Urinary bladder (tissue), 3 donors: ENCODE measurements at regions not wholly inside any gene's neighbourhood (a gene's known extent, or its start where the extent isn't known, plus 50 kb on each side); places are given as distances from the start of the nearest gene placed in this dataset.

Experiments used
- DNase-seq: peaks from one replicate; pipeline ENCODE4 v3.0.0-alpha.2; 2015; ENCODE audit errors: extremely low spot score
- H3K27ac ChIP-seq: one replicate; pipeline ENCODE4 v1.5.1; 2013; ENCODE audit warnings: low read depth, mild to moderate bottlenecking, moderate library complexity
- H3K36me3 ChIP-seq: one replicate; pipeline ENCODE4 v1.6.1; 2013; ENCODE audit warnings: mild to moderate bottlenecking, moderate library complexity; ENCODE audit not compliant: insufficient read depth
- H3K4me1 ChIP-seq: one replicate; pipeline ENCODE4 v1.6.1; 2013; ENCODE audit warnings: mild to moderate bottlenecking, moderate library complexity; ENCODE audit not compliant: insufficient read depth
- H3K4me3 ChIP-seq: one replicate; pipeline ENCODE4 v1.5.1; 2013; ENCODE audit warnings: low read depth, low read length
- WGBS: extraction: QIAGEN DNeasy Blood & Tissue Kit; methylation state at CpG from one replicate; pipeline ENCODE4 v1.1.7; 2013; 5-methylcytosine and 5-hydroxymethylcytosine counted together
- donor health status: healthy with polysubstance abuse.
- donor health status: healthy.

DNA sequence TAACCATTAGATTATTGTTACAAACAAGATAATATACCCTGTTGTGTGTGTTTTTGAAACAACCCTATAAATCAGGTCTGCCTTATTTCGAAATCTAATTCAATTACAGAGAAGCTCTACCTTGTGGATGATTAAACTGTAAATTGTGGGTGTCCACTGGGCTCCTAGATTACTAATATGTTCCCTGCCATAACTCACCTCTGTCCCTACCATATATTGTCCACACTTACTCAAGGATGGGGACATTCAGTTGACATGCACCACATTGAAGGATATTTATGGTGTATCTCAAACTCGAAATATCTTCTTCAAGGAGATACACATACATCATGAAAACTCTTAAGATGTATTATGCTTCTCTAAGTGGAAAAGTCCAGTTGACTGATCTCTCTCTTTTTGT, 617.6 kb upstream of the EEF2KMT start:
- Histone ChIP-seq H3K36me3 (no peaks in the 10 kb centered on the region), H3K4me1 (no peaks in the 10 kb centered on the region), H3K4me3 (no peak overlapping the region), H3K27ac (no peak overlapping the region)
- 63% methylated on average over 2 of the region's 2 CpGs for WGBS
- no peak for DNase-seq

DNA sequence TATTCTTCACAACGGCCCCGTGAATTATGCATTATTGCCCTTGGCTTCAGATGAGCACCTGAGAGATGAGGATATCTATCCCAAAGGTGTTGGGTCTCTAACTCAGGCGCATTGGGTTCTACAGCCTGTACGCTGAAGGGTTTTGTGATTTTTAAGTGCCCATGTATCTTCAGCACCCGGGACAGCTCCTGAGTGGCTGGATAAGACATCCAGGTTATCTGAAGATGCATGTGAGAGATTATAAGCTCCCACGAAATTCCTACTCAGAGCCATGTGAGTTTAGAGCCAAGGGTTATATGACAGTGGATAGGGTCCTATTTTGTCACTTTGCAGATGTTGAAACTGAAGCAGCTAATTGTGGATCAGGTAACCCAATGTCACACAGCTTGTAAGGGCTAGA, 612.3 kb upstream of the EEF2KMT start:
- H3K4me1 ChIP-seq: no peaks in the 10 kb centered on the region
- no peak overlapping the region for H3K27ac ChIP-seq
- 57% methylated on average over 6 of the region's 6 CpGs for WGBS
- no peak for DNase-seq
- no peaks in the 10 kb centered on the region for H3K36me3 ChIP-seq
- no peak overlapping the region for H3K4me3 ChIP-seq

DNA sequence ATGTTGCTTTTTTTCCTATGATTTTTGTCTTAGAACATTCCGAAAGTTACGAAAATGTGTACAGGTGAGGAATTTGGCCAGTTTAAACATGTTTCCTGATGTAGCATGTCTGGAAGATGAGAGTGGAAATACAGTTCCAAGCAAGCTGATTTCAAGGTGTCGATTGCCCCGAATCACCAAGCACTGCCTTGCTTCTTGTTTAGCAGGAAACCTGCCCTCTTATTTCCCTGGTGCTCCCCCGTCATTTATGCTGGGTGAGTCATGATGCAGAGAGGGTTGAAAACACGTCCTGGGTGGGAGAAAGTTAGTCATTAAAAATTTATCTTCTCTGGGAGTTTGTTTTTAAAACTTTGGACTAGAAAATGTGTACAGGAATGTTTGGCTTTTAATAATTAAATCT, 608.6 kb upstream of the EEF2KMT start:
- Histone ChIP-seq H3K36me3 (no peaks in the 10 kb centered on the region), H3K27ac (no peak overlapping the region), H3K4me1 (no peaks in the 10 kb centered on the region), H3K4me3 (no peak overlapping the region)
- no peak for DNase-seq
- 72% methylated on average over 6 of the region's 6 CpGs for WGBS

DNA sequence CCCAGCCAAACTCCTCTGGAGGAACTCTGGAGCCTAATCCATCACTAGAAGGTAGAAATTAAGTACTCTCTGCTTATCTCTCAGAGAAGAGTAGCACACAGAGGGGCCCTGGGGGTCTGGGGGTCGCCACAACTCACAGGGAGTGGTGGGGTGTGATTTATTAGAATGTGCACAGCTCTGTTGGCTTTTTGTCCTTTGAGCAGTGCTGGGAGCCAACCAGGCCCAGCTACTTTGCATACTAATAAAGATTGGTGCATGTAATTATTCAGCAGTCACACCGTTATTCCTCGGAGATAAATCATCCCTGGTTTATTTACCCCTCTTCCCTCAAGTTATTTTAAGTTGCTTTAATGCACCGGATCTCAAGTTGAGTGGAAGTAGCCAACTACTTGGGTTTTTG, 606.7 kb upstream of the EEF2KMT start:
- H3K27ac ChIP-seq: no peak overlapping the region
- no peak for DNase-seq
- H3K4me1 ChIP-seq: no peaks in the 10 kb centered on the region
- 60% methylated on average over 4 of the region's 4 CpGs for WGBS
- no peak overlapping the region for H3K4me3 ChIP-seq
- H3K36me3 ChIP-seq: no peaks in the 10 kb centered on the region

DNA sequence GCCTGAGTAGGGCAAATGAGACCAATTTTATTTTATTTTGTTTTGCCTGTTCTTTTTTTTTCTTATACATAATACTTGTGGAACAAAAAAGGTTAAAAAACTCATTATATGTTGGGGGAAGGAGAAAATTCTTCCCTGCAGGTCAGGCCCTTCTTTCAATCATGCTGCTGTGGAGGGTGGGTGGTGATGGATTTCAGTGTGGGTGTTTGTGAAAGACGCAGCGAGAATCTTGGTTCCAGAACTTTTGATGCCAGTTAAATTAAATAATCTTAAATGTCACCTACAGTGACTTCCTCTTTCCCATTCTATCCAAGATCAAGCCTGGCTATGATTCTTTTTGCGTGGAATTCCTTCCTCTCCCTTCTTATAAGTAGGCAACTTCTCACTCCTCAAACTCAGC, 595.8 kb upstream of the EEF2KMT start:
- no peak for DNase-seq
- H3K27ac ChIP-seq: no peak overlapping the region
- 88% methylated on average over 3 of the region's 3 CpGs for WGBS
- H3K4me3 ChIP-seq: no peak overlapping the region
- H3K4me1 ChIP-seq: no peaks in the 10 kb centered on the region
- H3K36me3 ChIP-seq: no peaks in the 10 kb centered on the region

DNA sequence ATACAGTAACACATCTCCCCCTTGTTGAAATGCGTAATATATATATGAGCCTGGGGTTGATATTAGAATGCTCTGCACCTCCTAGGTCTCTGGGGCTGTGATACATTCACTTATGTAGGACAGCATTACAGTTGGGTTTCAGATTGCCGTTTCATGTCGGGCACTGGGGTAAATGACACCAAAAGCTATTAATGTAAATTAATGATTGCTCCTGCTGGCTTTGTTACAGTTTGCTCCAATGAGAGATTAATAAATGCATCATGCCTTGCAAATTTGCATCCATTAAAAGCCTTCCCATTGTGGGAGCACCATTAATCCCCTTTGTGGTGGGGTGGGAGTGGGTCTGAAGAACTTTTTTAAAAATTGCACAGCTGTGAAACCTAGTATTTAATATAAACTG, 584.4 kb upstream of the EEF2KMT start:
- no peak for DNase-seq
- Histone ChIP-seq H3K36me3 (no peaks in the 10 kb centered on the region), H3K4me3 (no peak overlapping the region), H3K27ac (no peak overlapping the region), H3K4me1 (no peaks in the 10 kb centered on the region)
- 92% methylated on average over 3 of the region's 3 CpGs for WGBS

DNA sequence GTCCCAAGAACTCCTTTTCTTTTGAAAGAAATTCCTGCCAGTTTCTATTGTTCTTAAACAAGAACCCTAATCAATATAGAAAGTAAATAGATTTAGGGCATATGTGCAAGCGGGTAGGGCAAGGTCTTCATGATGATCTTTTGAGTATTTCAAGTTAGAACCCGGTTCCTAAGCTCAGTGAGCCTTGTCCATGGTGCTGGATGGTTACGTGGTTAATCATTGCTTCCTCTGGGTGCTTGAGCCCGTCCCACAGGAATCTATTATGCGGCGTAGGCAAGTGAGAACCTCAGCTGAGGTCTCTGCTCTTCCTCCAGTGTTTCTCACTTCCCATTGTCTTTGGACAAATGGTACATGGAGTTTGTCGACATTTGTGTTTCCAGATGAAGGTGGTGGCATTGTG, 580.8 kb upstream of the EEF2KMT start:
- DNase-seq: no peak
- H3K4me1 ChIP-seq: no peaks in the 10 kb centered on the region
- no peak overlapping the region for H3K4me3 ChIP-seq
- no peaks in the 10 kb centered on the region for H3K36me3 ChIP-seq
- no peak overlapping the region for H3K27ac ChIP-seq
- WGBS: 25% methylated on average over 7 of the region's 7 CpGs

DNA sequence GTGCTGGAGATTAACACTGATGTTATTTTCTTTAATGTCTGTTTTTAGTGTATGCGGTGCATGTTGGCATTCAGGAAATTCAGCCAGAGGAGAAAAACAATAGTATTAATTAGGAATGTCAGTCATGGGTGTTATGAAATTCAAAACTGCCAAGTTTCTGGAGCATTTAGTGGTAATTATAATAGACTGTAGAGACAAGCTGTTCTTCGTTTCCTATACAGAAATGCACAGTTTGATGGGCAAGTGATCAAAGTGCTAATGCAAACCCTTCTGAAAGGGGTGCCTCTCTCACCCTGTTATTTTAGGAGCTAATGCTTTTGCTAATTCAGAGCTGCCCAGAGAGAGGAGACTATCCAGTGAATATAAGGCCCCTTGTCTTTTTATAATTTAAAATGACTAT, 573.8 kb upstream of the EEF2KMT start:
- WGBS: 65% methylated on average over 2 of the region's 2 CpGs
- Histone ChIP-seq H3K27ac (no peak overlapping the region), H3K36me3 (no peaks in the 10 kb centered on the region), H3K4me1 (no peaks in the 10 kb centered on the region), H3K4me3 (no peak overlapping the region)
- DNase-seq: no peak

DNA sequence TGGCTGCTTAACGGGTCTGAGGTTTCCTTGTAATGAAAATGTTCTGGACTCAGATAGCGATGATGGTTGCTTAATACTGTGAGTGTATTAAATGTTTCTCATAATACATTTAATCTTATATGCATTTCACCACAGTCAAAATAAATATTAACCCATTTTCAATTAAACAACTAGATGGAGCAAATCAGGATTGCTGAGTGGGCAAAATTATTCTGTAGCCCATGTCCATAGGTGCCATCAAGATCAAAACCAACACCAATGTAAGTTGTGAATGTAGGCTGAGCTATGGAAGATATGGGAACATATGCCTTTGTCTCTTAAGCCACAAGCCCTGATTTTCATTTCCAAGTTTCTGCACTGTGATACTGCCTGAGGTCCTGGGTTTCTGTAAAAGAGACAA, 572.6 kb upstream of the EEF2KMT start:
- 54% methylated on average over 2 of the region's 2 CpGs for WGBS
- no peak for DNase-seq
- no peak overlapping the region for H3K4me3 ChIP-seq
- no peaks in the 10 kb centered on the region for H3K4me1 ChIP-seq
- H3K36me3 ChIP-seq: no peaks in the 10 kb centered on the region
- H3K27ac ChIP-seq: no peak overlapping the region

DNA sequence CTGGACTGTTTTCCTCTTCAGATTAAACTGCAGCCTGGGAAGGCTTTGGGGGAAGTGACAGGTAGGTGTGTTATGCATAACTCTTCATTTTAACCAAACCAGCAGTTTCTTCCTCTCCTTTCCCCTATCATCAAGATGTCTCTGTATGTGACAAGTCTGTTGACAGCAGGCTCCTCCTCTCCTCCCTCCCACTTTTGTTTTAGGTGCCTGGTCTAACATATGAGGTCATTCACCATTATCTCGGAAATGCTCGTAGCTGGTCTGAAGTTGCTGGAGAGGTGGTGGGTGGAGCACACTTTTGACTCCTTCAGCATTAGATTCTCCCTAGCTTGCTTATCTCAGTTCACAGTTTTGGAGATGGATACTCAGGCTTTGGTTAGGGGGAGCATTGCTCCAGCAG, 571.0 kb upstream of the EEF2KMT start:
- no peaks in the 10 kb centered on the region for H3K36me3 ChIP-seq
- H3K27ac ChIP-seq: no peak overlapping the region
- WGBS: 27% methylated on average over 2 of the region's 2 CpGs
- H3K4me3 ChIP-seq: no peak overlapping the region
- no peak for DNase-seq
- H3K4me1 ChIP-seq: no peaks in the 10 kb centered on the region

DNA sequence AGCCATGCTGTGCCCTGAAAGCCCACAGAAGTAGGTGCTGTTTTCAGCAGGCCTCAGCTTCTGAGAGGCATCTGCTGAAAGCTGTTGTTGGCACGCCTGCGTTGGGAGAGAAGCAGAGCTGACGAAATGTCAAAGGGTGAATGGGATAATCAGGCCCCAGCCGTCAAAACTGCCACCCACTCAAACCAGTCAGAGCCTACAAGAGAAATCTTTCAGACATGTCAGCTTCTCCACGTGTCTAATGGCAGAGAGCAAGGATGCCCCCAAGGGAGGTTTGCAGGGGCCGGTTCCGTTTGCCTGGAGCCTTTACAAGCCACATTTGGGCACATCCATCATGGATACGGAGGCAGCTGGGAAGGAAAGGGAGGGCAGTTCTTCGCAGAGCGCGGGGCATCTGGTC, 568.2 kb upstream of the EEF2KMT start:
- no peaks in the 10 kb centered on the region for H3K36me3 ChIP-seq
- WGBS: 62% methylated on average over 11 of the region's 11 CpGs
- DNase-seq: no peak
- H3K27ac ChIP-seq: no peak overlapping the region
- H3K4me3 ChIP-seq: no peak overlapping the region
- H3K4me1 ChIP-seq: no peaks in the 10 kb centered on the region

DNA sequence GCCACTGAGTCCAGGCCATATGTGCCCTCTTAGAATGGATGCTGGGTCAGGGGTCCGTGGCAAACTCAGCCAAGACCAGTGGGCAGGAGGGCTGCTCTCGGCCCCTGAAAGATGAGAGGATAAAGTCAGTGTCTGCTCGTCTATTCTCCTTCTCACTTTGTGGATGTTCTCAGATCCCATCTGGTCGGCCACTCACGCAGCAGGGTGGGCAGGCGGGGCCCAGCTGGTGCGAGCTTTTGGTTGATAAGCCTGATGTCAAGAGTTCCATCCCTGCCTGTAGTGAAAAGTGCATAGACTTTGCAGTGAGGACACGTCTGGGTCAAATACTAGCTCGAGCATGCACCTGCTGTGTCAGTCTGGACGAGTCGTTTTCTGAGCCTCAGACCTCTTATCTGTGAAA, 556.2 kb upstream of the EEF2KMT start:
- H3K27ac ChIP-seq: no peak overlapping the region
- no peak for DNase-seq
- H3K36me3 ChIP-seq: no peaks in the 10 kb centered on the region
- H3K4me1 ChIP-seq: peaks cover 2% of the 10 kb centered on the region
- WGBS: 58% methylated on average over 11 of the region's 11 CpGs
- H3K4me3 ChIP-seq: no peak overlapping the region

DNA sequence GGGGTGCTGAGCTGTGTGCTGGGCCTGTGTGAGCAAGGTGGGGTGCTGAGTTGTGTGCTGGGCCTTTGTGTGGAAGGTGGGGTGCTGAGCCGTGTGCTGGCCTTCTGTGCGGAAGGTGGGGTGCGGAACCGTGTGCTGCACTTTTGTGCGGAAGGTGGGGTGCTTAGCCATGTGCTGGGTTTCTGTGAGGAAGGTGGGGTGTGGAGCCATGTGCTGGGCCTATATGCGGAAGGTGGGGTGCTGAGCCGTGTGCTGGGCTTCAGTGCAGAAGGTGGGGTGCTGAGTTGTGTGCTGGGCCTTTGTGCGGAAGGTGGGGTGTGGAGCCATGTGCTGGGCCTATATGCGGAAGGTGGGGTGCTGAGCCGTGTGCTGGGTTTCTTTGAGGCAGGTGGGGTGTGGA, 555.4 kb upstream of the EEF2KMT start:
- no peak overlapping the region for H3K4me3 ChIP-seq
- no peaks in the 10 kb centered on the region for H3K36me3 ChIP-seq
- no peak for DNase-seq
- peaks cover 2% of the 10 kb centered on the region for H3K4me1 ChIP-seq
- H3K27ac ChIP-seq: no peak overlapping the region
- 89% methylated on average over 10 of the region's 10 CpGs for WGBS

DNA sequence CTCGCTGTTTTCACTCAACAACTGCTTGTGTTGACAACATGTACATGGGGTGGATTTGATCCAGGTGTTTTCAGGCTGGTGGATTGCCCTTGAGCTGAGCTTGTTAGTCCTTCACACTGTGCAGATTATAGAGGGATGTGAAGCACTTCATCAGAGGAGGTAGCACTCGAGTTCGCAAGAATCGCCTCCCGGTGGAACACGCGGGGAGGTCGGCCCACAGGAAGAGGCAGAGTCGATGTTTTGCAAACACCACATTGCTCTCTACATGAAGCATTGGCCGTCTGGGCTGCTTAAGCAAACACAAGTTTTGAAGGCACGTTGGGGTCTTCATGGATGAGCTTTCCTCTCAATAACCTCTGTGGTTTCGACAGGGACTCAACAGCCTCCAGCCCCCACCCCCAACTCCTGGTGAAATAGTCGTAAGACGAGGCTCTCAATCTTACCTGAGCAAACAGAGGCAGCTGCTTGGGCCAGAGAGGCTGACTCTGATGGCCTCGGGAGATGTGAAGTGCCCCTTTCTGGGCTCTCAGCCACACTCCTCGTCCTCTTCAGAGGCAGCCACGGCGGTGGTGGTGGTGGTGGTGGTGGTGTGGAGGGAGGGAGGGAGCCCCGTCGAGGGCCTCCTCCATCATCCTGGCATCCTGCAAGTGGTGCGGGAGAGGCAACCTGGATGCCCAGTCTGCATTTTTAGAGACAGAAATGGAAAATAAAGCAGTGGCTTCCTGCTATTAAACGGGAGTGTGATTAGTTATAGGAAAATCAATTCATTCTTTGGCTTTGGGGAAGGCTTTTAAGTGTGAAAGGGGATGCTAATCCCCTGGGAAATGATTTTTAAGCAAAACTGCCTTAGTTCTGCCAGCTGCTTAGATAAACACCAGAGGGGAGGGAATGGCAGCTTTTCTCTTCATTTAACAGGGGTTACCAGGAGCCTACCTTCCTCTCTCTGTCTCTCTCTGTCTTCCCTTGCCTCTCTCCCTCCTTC, 552.5 kb upstream of the EEF2KMT start:
- no peaks in the 10 kb centered on the region for H3K36me3 ChIP-seq
- H3K4me3 ChIP-seq: no peak overlapping the region
- 43% methylated on average over 22 of the region's 22 CpGs for WGBS
- no peak for DNase-seq
- H3K27ac ChIP-seq: no peak overlapping the region
- H3K4me1 ChIP-seq: peaks cover 2% of the 10 kb centered on the region
